MM.1S (cell line): ENCODE measurements at regions not wholly inside any gene's neighbourhood (a gene's known extent, or its start where the extent isn't known, plus 50 kb on each side); places are given as distances from the start of the nearest gene placed in this dataset.

ENCODE experiments used
- DNase-seq: peaks from one replicate; pipeline ENCODE4 v3.0.0-alpha.2; 2015
- H2AFZ ChIP-seq: fragments of 300-600 bp; sonication (generic); 2 replicates; pipeline ENCODE4 v1.6.0; 2016; ENCODE audit warnings: antibody characterized with exemption, low read length
- H3F3A ChIP-seq: fragments of 300-600 bp; sonication (generic); 2 replicates; pipeline ENCODE4 v1.6.1; 2016; ENCODE audit warnings: mild to moderate bottlenecking, antibody characterized with exemption, low read length, moderate library complexity, mixed read lengths; ENCODE audit not compliant: insufficient read depth
- H3K27ac ChIP-seq: fragments of 300-600 bp; sonication (generic); 2 replicates; pipeline ENCODE4 v1.5.1; 2016; ENCODE audit warnings: mild to moderate bottlenecking, low read length
- H3K27me3 ChIP-seq: fragments of 300-600 bp; sonication (generic); replicated peaks from 2 replicates; pipeline ENCODE4 v1.6.0; 2016; ENCODE audit warnings: low read length; ENCODE audit not compliant: insufficient read depth
- H3K36me3 ChIP-seq: fragments of 300-600 bp; sonication (generic); replicated peaks from 2 replicates; pipeline ENCODE4 v1.6.1; 2016; ENCODE audit warnings: mild to moderate bottlenecking, low read length, mixed read lengths; ENCODE audit not compliant: insufficient read depth
- H3K4me1 ChIP-seq: fragments of 300-600 bp; sonication (generic); 2 replicates; pipeline ENCODE4 v1.6.1; 2016; ENCODE audit warnings: low read length, mixed read lengths
- H3K4me2 ChIP-seq: fragments of 300-600 bp; sonication (generic); 2 replicates; pipeline ENCODE4 v1.6.0; 2016; ENCODE audit warnings: low read depth, low read length
- H3K4me3 ChIP-seq: fragments of 300-600 bp; sonication (generic); 2 replicates; pipeline ENCODE4 v1.5.1; 2016; ENCODE audit warnings: low read length, mixed read lengths
- H3K79me2 ChIP-seq: fragments of 300-600 bp; sonication (generic); 2 replicates; pipeline ENCODE4 v1.6.1; 2016; ENCODE audit warnings: mixed run types, low read length, mixed read lengths
- H3K9ac ChIP-seq: fragments of 300-600 bp; sonication (generic); 2 replicates; pipeline ENCODE4 v1.6.1; 2016; ENCODE audit warnings: low read length, mixed read lengths
- H3K9me2 ChIP-seq: fragments of 300-600 bp; sonication (generic); replicated peaks from 2 replicates; pipeline ENCODE4 v1.6.1; 2016; ENCODE audit warnings: mild to moderate bottlenecking, low read length, mixed read lengths; ENCODE audit not compliant: insufficient read depth
- H3K9me3 ChIP-seq: fragments of 300-600 bp; sonication (generic); replicated peaks from 2 replicates; pipeline ENCODE4 v1.6.1; 2016; ENCODE audit warnings: mild to moderate bottlenecking, low read length, mixed read lengths; ENCODE audit not compliant: insufficient read depth
- H4K20me1 ChIP-seq: fragments of 300-600 bp; sonication (generic); 2 replicates; pipeline ENCODE4 v1.6.1; 2016; ENCODE audit warnings: mild to moderate bottlenecking, low read length, moderate library complexity, mixed read lengths; ENCODE audit not compliant: insufficient read depth
- EZH2 ChIP-seq: fragments of 300-600 bp; sonication (generic); optimal IDR thresholded peaks from 2 replicates; pipeline ENCODE3; 2017; ENCODE audit warnings: low read depth, mild to moderate bottlenecking, antibody characterized with exemption, low read length, mixed read lengths
- EZH2phosphoT487 ChIP-seq: fragments of 300-600 bp; sonication (generic); IDR thresholded peaks from 2 replicates; pipeline ENCODE4 v1.6.1; 2018; ENCODE audit warnings: antibody characterized with exemption, low read length
- TF ChIP-seq, protein P1 (sequence below): fragments of 300-600 bp; sonication (generic); IDR thresholded peaks from 2 replicates; pipeline ENCODE4 v1.5.1; 2016; ENCODE audit warnings: antibody characterized with exemption, low read length, mixed read lengths

DNA sequence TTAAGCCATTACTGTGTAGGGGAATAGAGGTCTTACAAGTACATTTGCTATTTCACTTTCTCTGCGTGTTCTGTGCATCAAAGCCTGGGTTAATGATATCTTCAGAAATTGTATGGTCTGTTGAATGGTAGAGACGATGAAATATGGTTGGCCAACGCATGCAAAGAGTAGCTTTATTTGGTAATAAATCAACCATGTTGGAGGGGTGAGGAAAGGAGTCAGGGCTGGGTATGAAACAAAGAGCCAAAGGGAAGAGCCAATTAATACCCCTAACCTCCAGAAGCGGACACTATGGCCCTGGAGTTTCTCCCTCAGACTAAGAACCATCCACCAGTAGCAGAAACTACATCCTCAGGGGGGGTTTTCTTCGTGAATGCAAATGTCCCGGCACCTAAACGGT lies 1974.0 kb upstream of the WWC1 start:
- no peaks in the 10 kb centered on the region for H3K36me3 ChIP-seq
- H3K4me1 ChIP-seq: no peaks in the 10 kb centered on the region
- H4K20me1 ChIP-seq: no peaks in the 10 kb centered on the region
- H3K9me3 ChIP-seq: no peaks in the 10 kb centered on the region
- H2AFZ ChIP-seq: no peak overlapping the region
- H3K9ac ChIP-seq: no peak overlapping the region
- H3K27ac ChIP-seq: no peak overlapping the region
- no peak for TF ChIP-seq EZH2
- TF ChIP-seq, protein P1, sequence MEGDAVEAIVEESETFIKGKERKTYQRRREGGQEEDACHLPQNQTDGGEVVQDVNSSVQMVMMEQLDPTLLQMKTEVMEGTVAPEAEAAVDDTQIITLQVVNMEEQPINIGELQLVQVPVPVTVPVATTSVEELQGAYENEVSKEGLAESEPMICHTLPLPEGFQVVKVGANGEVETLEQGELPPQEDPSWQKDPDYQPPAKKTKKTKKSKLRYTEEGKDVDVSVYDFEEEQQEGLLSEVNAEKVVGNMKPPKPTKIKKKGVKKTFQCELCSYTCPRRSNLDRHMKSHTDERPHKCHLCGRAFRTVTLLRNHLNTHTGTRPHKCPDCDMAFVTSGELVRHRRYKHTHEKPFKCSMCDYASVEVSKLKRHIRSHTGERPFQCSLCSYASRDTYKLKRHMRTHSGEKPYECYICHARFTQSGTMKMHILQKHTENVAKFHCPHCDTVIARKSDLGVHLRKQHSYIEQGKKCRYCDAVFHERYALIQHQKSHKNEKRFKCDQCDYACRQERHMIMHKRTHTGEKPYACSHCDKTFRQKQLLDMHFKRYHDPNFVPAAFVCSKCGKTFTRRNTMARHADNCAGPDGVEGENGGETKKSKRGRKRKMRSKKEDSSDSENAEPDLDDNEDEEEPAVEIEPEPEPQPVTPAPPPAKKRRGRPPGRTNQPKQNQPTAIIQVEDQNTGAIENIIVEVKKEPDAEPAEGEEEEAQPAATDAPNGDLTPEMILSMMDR: no peak
- TF ChIP-seq EZH2phosphoT487: no peak
- H3F3A ChIP-seq: no peaks in the 10 kb centered on the region
- DNase-seq: no peak
- H3K27me3 ChIP-seq: no peaks in the 10 kb centered on the region
- H3K4me3 ChIP-seq: no peak overlapping the region
- H3K79me2 ChIP-seq: no peaks in the 10 kb centered on the region
- H3K9me2 ChIP-seq: no peaks in the 10 kb centered on the region
- no peak overlapping the region for H3K4me2 ChIP-seq

DNA sequence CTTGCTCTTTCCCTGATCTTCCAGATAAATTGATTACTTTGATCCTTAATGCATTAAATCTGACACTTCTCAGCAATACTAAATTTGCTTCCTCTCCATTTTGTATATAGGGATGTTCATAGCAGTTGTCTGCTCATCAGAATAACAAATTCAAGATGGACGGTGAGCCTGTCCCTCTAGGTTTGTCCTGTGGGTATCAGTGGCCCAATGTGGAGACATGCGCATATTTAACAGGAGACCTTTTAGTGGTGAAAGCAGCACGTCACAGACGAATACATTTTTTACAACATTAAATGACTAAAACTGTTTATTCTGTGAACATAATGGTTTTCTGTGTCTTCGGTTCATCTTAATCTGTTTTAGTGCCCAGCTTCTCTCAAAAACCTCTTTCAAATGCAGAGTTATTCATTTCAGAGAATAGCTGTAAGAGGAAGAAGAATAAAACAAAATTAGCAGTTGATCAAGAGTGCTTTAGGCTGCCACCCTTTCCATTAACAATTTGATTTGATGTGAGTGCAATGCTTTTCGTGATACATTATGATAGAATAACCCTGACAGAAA lies 1970.4 kb upstream of the WWC1 start:
- Histone ChIP-seq H3K27me3 (no peaks in the 10 kb centered on the region), H3K4me1 (no peaks in the 10 kb centered on the region), H3K36me3 (no peaks in the 10 kb centered on the region), H2AFZ (no peak overlapping the region), H4K20me1 (no peaks in the 10 kb centered on the region), H3F3A (no peaks in the 10 kb centered on the region), H3K9ac (no peak overlapping the region), H3K79me2 (no peaks in the 10 kb centered on the region), H3K9me3 (no peaks in the 10 kb centered on the region), H3K9me2 (no peaks in the 10 kb centered on the region), H3K27ac (no peak overlapping the region), H3K4me3 (no peak overlapping the region), H3K4me2 (no peak overlapping the region)
- no peak for DNase-seq
- no peak for TF ChIP-seq EZH2
- TF ChIP-seq, protein P1: no peak
- no peak for TF ChIP-seq EZH2phosphoT487

DNA sequence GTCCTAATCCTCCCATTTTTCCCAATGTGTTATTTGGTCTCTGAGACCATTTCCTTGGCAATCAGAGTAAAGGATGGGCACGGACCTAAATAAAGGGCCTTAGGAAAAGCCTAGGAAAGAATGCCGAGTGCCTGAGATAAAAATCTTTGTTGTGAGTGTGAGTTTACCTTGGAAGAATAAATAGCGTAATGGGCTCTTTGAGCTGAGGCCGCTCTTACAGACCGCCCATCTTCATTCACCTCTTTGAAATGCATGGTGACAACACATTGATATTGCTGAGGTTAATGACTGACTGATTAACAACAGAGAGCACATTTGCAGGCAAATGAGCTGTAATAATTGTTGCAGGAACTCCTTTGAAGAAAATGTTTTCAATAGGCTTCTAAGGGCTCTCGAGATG lies 1967.1 kb upstream of the WWC1 start:
- H3K79me2 ChIP-seq: no peaks in the 10 kb centered on the region
- H3K4me1 ChIP-seq: no peaks in the 10 kb centered on the region
- no peaks in the 10 kb centered on the region for H4K20me1 ChIP-seq
- no peak overlapping the region for H3K9ac ChIP-seq
- TF ChIP-seq EZH2: no peak
- TF ChIP-seq, protein P1: no peak
- TF ChIP-seq EZH2phosphoT487: no peak
- H3K36me3 ChIP-seq: no peaks in the 10 kb centered on the region
- no peak overlapping the region for H3K4me3 ChIP-seq
- no peaks in the 10 kb centered on the region for H3K9me2 ChIP-seq
- no peaks in the 10 kb centered on the region for H3K27me3 ChIP-seq
- DNase-seq: no peak
- H3K9me3 ChIP-seq: no peaks in the 10 kb centered on the region
- no peak overlapping the region for H3K4me2 ChIP-seq
- no peaks in the 10 kb centered on the region for H3F3A ChIP-seq
- no peak overlapping the region for H2AFZ ChIP-seq
- H3K27ac ChIP-seq: no peak overlapping the region
